Anterior cingulate cortex (tissue), 58 donors: ENCODE measurements at regions not wholly inside any gene's neighbourhood (a gene's known extent, or its start where the extent isn't known, plus 50 kb on each side); places are given as distances from the start of the nearest gene placed in this dataset.
"Not testable (repeated sequence)": the region's sequence is repeated elsewhere in the genome, so short reads cannot be mapped to it uniquely, and the experiment has no call there.

Experiments
- DNase-seq, 58 donors: peaks; one replicate each; lab custom pipeline; 2025; lab: John Stamatoyannopoulos, UW

DNA sequence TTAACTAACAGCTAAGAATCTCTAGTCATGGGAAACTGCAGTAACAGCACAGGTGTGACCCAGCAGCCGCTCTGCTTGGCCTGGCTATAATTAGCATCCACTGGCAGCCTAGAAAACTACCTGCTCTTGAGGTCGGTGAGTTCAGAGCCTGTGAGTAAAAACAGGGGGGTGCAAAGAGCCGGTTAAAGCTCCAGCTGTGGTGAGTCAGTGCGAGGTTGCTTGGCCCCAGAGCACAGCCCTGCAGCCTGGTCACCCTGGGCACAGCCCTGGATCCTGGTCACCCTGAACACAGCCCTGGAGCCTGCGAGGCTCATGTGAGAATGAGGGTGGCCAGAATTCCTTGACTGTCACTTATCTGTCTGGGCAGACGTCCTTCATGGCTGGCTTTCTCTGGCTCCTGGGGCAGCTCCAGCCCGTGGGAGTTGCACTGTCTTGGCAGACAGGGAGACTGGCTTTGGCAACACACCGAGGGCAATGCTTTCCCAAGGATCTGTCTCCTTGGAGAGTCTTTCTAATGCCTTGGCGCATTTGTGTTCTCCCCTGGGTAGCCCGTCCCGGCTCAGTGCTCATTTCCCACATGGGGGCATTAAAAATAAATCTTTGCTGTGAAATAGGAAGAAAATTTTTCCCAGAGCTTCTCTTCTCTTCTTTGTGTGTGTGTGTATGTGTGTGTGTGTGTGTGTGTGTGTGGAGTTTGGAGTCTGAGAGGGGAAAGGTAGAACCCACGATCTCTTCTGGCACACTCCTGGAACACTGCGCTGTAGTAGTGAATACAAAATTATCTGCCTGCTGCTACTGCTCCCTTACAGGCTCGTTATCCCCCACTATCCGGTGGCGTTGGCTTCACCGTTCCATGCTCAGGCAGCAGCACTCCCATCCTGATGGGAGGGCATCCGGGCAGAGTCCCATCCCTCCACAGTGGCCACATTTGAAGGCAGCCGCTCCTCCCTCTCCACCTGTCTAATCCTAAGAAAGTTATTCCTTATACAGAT lies 250.2 kb upstream of the MEX3C start:
- DNase-seq, result peak in 52 of 58 donors; percentile 7 to 77 (median 44)

DNA sequence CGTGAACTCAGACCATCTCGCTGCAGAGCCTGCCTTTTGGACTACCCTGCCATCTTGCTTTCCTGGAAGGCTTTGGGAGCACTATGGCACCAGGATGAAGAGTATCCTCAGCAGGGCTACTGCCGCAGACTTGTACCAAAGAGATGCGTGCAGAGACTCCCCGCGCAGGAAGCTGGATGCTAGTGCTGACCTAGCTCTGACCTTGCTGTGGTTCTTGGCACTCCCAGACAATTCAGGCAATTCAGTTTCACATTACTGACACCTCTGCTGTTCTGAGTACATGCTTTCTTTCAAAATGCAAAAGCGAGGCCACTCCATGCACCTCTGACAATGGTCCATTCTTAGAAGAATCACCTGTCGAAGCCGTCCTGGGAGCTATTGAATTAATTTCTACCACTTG lies 251.5 kb upstream of the MEX3C start:
- no peak for DNase-seq

GRCh38 chr18:51453594-51453993 lies 256.1 kb upstream of the MEX3C start:
- no peak for DNase-seq

- DNase-seq, result no peak
These were observed 261.4 kb upstream of the MEX3C start for GRCh38 chr18:51458861-51459260.

- DNase-seq, result no peak
These were observed 264.5 kb upstream of the MEX3C start for GRCh38 chr18:51461956-51462355.

- DNase-seq, result no peak
These were observed 266.1 kb upstream of the MEX3C start for GRCh38 chr18:51463483-51464136.

- peak in 3 of 58 donors; percentile 5 to 8 (median 7) for DNase-seq
These were observed 281.4 kb upstream of the MEX3C start for GRCh38 chr18:51478908-51479307.

GRCh38 chr18:51479736-51480135 lies 282.3 kb upstream of the MEX3C start:
- DNase-seq, result no peak

DNA sequence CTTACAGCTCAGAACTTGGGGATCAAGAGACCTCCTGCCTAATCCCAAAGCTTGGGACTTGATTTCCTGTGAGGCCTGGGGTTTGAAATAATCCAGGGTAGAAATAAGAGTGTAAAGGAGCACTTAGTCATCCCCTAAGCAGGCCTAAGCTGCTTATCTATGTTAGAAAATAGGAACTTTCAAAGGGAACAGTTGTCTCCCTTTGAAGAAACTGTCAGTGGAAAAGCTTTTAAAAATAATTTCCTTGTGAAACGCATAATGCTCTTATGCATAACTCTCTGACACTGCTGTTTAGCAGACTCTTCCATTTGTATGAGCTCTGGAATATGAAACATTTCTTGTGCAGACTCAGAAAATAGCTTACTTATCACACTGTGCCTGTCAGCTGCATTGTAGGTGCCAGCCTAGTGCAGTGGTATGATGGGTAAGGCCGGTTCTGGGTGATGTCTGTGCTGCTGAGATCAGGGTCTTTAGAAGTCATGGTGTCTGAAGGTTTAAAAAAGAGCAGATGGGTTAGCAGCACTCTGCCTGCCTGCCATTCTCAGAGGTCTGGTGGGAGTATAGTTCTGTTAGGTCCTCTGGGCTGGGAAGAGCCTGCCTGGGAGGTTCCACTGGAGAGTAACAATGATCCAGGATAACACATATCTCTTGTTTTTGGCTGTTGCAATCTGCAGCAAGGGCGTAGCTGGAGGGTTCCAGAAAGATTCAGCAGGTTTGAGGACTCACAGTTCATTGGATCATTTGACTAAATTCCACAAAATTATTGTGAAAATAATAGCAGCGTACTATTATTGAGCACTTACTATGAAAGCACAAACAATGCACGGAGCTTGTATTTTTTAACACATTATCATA lies 283.2 kb upstream of the MEX3C start:
- no peak for DNase-seq

- DNase-seq, result no peak
These were observed 289.4 kb upstream of the MEX3C start for GRCh38 chr18:51486735-51487366.

DNA sequence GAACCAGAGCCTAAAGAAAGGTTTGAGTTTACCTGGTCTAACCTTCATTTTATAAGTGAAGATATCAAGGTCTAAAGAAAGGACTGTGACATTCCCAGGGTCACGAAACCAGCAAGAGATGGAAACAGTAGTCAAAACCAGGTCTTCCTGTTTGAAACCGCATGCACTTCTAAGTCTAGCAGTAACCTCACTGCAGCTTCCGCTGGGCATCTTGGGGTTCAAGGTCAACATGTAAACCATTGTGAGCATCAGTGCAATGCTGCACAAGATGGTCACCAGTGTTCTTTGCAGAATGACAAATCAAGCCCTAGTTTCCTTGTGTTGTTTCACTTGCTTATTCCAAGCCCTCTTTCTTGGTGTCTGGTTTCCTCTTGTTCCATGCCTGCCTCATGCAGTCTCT lies 292.9 kb upstream of the MEX3C start:
- no peak for DNase-seq

DNA sequence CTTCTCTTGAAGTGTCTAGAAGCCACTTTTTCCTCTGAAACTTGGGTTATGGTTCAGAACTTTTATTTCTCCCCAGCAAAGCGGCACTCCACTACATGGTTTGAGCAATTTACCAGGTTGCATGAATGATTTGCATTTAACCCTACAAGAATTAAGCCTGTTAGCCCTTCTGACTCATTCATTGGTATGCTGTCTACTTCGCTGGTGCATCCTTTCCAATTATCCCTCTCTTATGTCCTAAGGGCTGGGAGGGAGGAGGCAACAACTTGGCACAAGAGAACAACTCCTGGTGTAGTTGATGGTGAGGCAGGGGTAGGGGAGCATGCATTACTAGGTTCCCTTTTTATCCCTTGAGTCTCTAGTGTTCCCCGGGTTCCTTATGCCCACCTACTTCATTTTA lies 293.4 kb upstream of the MEX3C start:
- no peak for DNase-seq

- DNase-seq, result peak in 1 of 58 donors; percentile 8
These were observed 294.3 kb upstream of the MEX3C start for GRCh38 chr18:51491678-51492372.

DNA sequence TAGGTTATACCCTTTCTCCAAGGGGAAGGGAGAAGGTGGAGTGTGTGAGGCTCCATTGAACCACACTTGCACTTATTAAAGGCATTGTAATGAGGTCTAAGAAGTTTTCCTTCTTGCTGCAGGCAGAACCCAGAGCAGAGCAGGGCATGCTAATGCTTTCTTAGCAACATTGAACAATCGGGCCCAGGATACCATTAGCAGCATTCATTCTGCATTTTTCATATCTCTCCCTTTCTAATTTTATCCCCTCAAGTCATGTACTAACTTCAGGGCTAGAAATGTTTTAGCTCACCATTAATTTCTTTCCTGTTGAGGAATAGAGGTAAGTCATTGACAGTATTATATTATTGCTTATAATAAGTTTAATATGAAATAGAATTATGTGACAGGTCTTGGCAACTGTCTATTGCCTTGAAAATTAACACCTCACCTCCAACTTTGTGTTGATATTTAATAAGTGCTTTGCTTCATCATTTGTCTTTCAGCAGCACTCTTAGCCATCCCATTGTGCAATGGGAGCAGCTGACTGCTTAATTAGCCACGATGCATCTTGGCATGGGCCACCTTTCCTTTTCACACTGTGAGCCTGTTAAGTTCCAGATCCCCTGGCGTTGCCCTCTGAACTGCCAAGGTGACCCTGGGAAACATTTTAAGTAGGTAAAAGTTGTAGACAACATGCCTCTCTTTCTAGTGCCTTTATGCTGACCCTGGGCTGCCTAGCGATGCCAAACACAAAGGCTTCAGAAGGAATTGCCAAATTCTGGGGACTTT lies 300.8 kb upstream of the MEX3C start:
- peak in 4 of 58 donors; percentile 9 to 28 (median 12) for DNase-seq

GRCh38 chr18:51503351-51503750 lies 305.9 kb upstream of the MEX3C start:
- DNase-seq, result no peak

GRCh38 chr18:51506811-51507210 lies 309.3 kb upstream of the MEX3C start:
- DNase-seq, result no peak

DNA sequence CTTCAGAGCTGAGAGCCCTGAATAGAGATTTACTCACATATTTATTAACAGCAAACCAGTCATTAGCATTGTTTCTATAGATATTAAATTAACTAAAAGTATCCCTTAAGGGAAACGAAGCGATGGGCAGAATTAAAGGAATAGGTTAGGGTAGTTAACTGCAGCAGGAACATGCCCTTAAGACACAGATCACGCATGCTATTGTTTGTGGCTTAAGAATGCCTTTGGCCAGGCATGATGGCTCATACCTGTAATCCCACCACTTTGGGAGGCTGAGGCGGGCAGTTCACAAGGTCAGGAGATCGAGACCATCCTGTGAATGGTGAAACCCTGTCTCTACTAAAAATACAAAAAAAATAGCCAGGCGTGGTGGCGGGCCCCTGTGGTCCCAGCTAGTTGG lies 310.9 kb upstream of the MEX3C start:
- not testable (repeated sequence) for DNase-seq

GRCh38 chr18:51510020-51510419 lies 312.5 kb upstream of the MEX3C start:
- no peak for DNase-seq

- DNase-seq, result no peak
These were observed 316.0 kb upstream of the MEX3C start for GRCh38 chr18:51513517-51513916.
